Naive B cell (primary cell): ENCODE measurements at regions not wholly inside any gene's neighbourhood (a gene's known extent, or its start where the extent isn't known, plus 50 kb on each side); places are given as distances from the start of the nearest gene placed in this dataset.

ENCODE experiments used
- ATAC-seq, 2 donors: fragments of 150-1000 bp; cut with Tn5 transposase; 2 replicates each; pipeline ENCODE4 v1.10.0; 2021; ENCODE audit warnings: low read depth in 2 of 2, mild to moderate bottlenecking in 2 of 2, moderate library complexity in 2 of 2
- DNase-seq: peaks from one replicate; pipeline ENCODE4 v3.0.0; 2022
- H3K27ac Mint-ChIP-seq, 6 donors: one replicate each; pipeline ENCODE4 v1.8.0; 2020 to 2022; ENCODE audit warnings: mild to moderate bottlenecking in 6 of 6, mixed read lengths in 6 of 6, moderate library complexity in 5 of 6, inconsistent platforms in 2 of 6
- H3K27me3 Mint-ChIP-seq, 3 donors: one replicate each; pipeline ENCODE4 v1.8.0; 2021 to 2022; ENCODE audit warnings: mixed read lengths in 3 of 3, mild to moderate bottlenecking in 1 of 3
- H3K36me3 Mint-ChIP-seq, 2 donors: one replicate each; pipeline ENCODE4 v1.8.0; 2020 to 2022; ENCODE audit warnings: mixed read lengths in 2 of 2, inconsistent platforms in 1 of 2, mild to moderate bottlenecking in 1 of 2
- H3K4me1 Mint-ChIP-seq, 3 donors: one replicate each; pipeline ENCODE4 v1.8.0; 2020 to 2022; ENCODE audit warnings: mixed read lengths in 3 of 3, inconsistent platforms in 1 of 3, mild to moderate bottlenecking in 1 of 3, moderate library complexity in 1 of 3
- H3K4me3 Mint-ChIP-seq, 8 donors: one replicate each; pipeline ENCODE4 v1.8.0; 2020 to 2022; ENCODE audit warnings: mild to moderate bottlenecking in 8 of 8, mixed read lengths in 8 of 8, moderate library complexity in 8 of 8, inconsistent platforms in 2 of 8
- H3K9me3 Mint-ChIP-seq, 7 donors: one replicate each; pipeline ENCODE4 v1.8.0; 2020 to 2022; ENCODE audit warnings: mixed read lengths in 7 of 7, mild to moderate bottlenecking in 5 of 7, inconsistent platforms in 2 of 7, moderate library complexity in 1 of 7

DNA sequence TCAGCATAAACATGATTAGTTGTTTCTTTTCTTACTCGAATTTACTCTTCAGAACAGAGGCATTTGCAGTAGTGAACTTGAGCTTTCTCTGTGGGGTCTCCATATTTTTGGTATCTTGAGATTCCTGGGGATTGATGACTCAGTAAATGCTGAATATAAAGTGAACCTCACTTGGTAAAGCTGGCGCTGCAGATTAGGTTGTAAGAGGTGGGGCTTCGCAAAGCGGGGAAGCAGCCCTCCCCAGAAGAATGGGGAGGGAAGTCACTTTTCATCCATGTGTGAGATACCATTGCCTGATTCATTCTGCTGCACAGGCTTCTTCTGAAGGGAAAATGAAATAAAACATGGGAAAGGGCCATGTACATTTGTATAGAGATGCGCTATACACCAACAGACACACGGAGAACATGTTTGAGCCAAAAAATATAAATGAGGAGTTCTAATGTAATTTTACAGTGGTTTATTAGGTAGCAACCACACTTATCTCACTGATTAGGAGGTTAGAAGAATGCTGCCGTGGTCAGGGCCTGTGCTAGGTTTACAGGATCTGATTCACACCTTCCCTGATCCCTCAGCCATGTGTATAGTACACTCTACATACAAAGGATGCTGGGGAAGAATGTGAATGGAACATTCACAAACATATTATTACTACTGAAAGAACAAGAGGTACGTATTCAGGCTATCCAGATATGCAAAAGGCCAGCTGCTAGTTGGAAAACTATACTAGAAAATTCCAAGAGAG is 63.5 kb downstream of the DNTTIP2 start:
- peak overlapping the region in 1 of 6 donors; percentile 23 for H3K27ac Mint-ChIP-seq
- H3K9me3 Mint-ChIP-seq: no peaks in the 10 kb centered on the region
- H3K4me3 Mint-ChIP-seq: no peak overlapping the region
- H3K4me1 Mint-ChIP-seq: peaks cover 20 to 22% (median 20%) of the 10 kb centered on the region in 3 donors
- no peaks in the 10 kb centered on the region for H3K36me3 Mint-ChIP-seq
- no peak for DNase-seq
- ATAC-seq: no peak
- no peaks in the 10 kb centered on the region for H3K27me3 Mint-ChIP-seq

- no peak overlapping the region for H3K4me3 Mint-ChIP-seq
- no peaks in the 10 kb centered on the region for H3K27me3 Mint-ChIP-seq
- ATAC-seq: no peak
- no peak overlapping the region for H3K27ac Mint-ChIP-seq
- H3K9me3 Mint-ChIP-seq: no peaks in the 10 kb centered on the region
- no peaks in the 10 kb centered on the region for H3K36me3 Mint-ChIP-seq
- H3K4me1 Mint-ChIP-seq: peaks cover 20 to 22% (median 20%) of the 10 kb centered on the region in 3 donors
- no peak for DNase-seq
Measured at GRCh38 chr1:93814795-93815340, 64.1 kb downstream of the DNTTIP2 start.

DNA sequence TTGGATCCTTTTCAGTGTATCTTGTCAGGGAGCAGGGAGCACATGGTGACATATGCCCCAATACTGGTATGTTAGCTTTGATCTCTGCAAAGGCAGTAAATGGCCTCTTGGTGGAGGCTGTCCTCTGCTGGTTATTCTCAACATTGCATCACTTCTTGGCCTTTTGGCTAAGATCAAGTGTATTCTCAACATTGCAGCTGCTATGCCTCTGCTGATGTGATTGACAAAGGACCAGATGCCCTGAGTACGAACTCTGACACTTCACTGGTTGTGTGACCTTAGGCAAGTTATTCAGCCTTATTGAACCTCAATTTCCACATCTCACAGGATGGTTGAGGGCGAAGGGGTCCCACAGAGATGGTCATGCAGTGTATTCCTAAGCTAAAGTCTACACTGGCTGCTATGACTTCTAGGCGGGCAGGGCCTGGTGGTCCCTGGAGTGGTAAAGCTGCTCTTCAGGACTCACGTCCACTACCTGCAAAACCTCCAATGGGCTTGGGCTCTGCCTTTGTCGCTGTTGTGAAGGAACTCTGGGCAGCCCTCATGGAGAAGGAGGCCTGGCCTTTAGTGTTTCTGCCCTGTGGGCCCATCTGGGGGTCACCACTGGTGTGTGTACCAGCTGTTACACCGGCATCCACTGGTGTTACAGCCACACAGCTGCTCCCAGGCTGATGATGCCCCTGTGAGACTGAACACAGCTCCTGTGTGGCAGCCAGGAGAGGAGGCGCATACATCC is 64.8 kb downstream of the DNTTIP2 start:
- peaks cover 20 to 22% (median 20%) of the 10 kb centered on the region in 3 donors for H3K4me1 Mint-ChIP-seq
- ATAC-seq (peak; percentile 45 to 60), DNase-seq (peak; percentile 55)
- no peak overlapping the region for H3K27ac Mint-ChIP-seq
- H3K27me3 Mint-ChIP-seq: no peaks in the 10 kb centered on the region
- no peaks in the 10 kb centered on the region for H3K36me3 Mint-ChIP-seq
- H3K9me3 Mint-ChIP-seq: no peaks in the 10 kb centered on the region
- no peak overlapping the region for H3K4me3 Mint-ChIP-seq

- DNase-seq (no peak), ATAC-seq (no peak)
- peaks cover 0 to 7% of the 10 kb centered on the region in 2 donors for H3K36me3 Mint-ChIP-seq
- peaks cover 15 to 16% (median 15%) of the 10 kb centered on the region in 3 donors for H3K4me1 Mint-ChIP-seq
- peaks cover 0 to 8% (median 4%) of the 10 kb centered on the region in 7 donors for H3K9me3 Mint-ChIP-seq
- H3K27me3 Mint-ChIP-seq: no peaks in the 10 kb centered on the region
- no peak overlapping the region for H3K27ac Mint-ChIP-seq
- H3K4me3 Mint-ChIP-seq: no peak overlapping the region
Measured at GRCh38 chr1:93813076-93813475, 65.9 kb downstream of the DNTTIP2 start.

DNA sequence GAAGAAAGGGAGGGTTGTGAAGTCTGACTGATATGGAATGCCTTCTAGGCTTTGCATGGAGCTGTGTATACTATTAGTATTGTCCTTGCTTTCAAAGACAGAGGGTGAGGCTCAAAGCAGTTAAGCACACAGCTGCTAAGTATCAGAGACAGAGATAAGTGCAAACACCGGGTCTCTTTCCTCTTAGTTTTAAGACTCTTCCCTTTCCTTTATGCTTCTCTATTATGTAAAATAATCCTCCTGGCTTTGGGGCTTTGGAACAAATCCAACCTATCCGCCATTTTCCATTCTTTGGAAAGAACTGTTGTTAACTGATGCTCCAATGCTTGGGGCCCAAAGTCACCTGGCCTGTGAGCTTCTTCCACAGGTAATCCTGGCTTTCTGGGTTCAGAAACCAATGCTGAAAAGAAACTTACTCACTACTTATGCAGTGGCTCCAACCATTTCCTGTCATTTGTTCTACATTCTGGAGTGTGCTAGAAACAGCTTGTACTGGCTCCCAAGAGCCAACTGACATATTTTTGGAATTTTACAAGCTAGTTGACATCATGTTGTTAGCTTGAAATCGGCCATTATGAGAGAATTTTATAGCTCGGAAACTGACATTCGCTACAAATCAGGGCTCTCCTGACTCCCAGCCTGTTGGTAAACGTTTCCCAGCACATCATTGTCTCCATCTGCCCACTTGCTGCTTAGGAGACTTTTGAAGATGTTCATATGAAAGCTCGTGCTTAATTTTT is 67.5 kb downstream of the DNTTIP2 start:
- peaks cover 4 to 17% (median 9%) of the 10 kb centered on the region in 7 donors for H3K9me3 Mint-ChIP-seq
- H3K36me3 Mint-ChIP-seq: peaks cover 0 to 16% of the 10 kb centered on the region in 2 donors
- H3K27me3 Mint-ChIP-seq: no peaks in the 10 kb centered on the region
- no peak for ATAC-seq
- no peak overlapping the region for H3K4me3 Mint-ChIP-seq
- no peak for DNase-seq
- H3K27ac Mint-ChIP-seq: peak overlapping the region in 2 of 6 donors; percentile 26 to 28
- peaks cover 0 to under 1% (median 0%) of the 10 kb centered on the region in 3 donors for H3K4me1 Mint-ChIP-seq

DNA sequence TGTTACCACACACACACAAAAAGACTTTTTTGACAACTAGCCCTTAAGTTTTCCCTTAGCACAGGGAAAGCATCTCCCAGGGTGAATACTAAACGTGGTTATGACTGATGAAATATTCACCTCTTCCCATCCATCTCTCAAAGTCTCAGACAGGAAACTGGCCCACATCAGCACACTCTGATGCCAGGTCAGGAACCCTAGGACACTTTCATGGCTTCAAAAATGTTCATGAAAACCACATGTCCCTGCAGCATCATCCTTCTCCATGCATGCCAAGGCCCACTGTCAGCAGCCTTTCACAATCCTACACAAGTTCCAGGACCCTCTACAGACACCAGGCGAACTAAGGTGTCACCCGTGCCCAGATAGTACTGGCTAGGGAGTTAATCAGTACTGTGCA is 68.7 kb downstream of the DNTTIP2 start:
- Mint-ChIP-seq H3K4me3 (peak overlapping the region in 1 of 8 donors; percentile 12), H3K27me3 (no peaks in the 10 kb centered on the region), H3K27ac (peak overlapping the region in 1 of 6 donors; percentile 29), H3K4me1 (no peaks in the 10 kb centered on the region), H3K36me3 (peaks cover 0 to 16% of the 10 kb centered on the region in 2 donors), H3K9me3 (peaks cover 6 to 18% (median 9%) of the 10 kb centered on the region in 7 donors)
- DNase-seq (no peak), ATAC-seq (no peak)

GRCh38 chr1:93808871-93809270 is 70.1 kb downstream of the DNTTIP2 start:
- no peak for ATAC-seq
- no peak for DNase-seq
- H3K27ac Mint-ChIP-seq: no peak overlapping the region
- H3K4me1 Mint-ChIP-seq: no peaks in the 10 kb centered on the region
- H3K36me3 Mint-ChIP-seq: peaks cover 0 to 16% of the 10 kb centered on the region in 2 donors
- H3K27me3 Mint-ChIP-seq: no peaks in the 10 kb centered on the region
- H3K4me3 Mint-ChIP-seq: no peak overlapping the region
- peaks cover 6 to 18% (median 9%) of the 10 kb centered on the region in 7 donors for H3K9me3 Mint-ChIP-seq

GRCh38 chr1:93807311-93807930 is 71.6 kb downstream of the DNTTIP2 start:
- DNase-seq (no peak), ATAC-seq (no peak)
- H3K4me3 Mint-ChIP-seq: no peak overlapping the region
- H3K4me1 Mint-ChIP-seq: no peaks in the 10 kb centered on the region
- H3K27me3 Mint-ChIP-seq: no peaks in the 10 kb centered on the region
- H3K27ac Mint-ChIP-seq: no peak overlapping the region
- H3K9me3 Mint-ChIP-seq: peaks cover 6 to 18% (median 9%) of the 10 kb centered on the region in 7 donors
- H3K36me3 Mint-ChIP-seq: peaks cover 0 to 16% of the 10 kb centered on the region in 2 donors

GRCh38 chr1:93805027-93805610 is 73.9 kb downstream of the DNTTIP2 start:
- DNase-seq (no peak), ATAC-seq (no peak)
- H3K4me1 Mint-ChIP-seq: no peaks in the 10 kb centered on the region
- peaks cover 0 to 16% of the 10 kb centered on the region in 2 donors for H3K36me3 Mint-ChIP-seq
- H3K27me3 Mint-ChIP-seq: no peaks in the 10 kb centered on the region
- no peak overlapping the region for H3K27ac Mint-ChIP-seq
- H3K4me3 Mint-ChIP-seq: no peak overlapping the region
- H3K9me3 Mint-ChIP-seq: peaks cover 6 to 18% (median 9%) of the 10 kb centered on the region in 7 donors

- H3K9me3 Mint-ChIP-seq: peaks cover 6 to 18% (median 9%) of the 10 kb centered on the region in 7 donors
- ATAC-seq: no peak
- H3K4me1 Mint-ChIP-seq: no peaks in the 10 kb centered on the region
- no peak for DNase-seq
- no peak overlapping the region for H3K4me3 Mint-ChIP-seq
- H3K27ac Mint-ChIP-seq: no peak overlapping the region
- peaks cover 0 to 16% of the 10 kb centered on the region in 2 donors for H3K36me3 Mint-ChIP-seq
- no peaks in the 10 kb centered on the region for H3K27me3 Mint-ChIP-seq
Measured at GRCh38 chr1:93804412-93804811, 74.6 kb downstream of the DNTTIP2 start.

DNA sequence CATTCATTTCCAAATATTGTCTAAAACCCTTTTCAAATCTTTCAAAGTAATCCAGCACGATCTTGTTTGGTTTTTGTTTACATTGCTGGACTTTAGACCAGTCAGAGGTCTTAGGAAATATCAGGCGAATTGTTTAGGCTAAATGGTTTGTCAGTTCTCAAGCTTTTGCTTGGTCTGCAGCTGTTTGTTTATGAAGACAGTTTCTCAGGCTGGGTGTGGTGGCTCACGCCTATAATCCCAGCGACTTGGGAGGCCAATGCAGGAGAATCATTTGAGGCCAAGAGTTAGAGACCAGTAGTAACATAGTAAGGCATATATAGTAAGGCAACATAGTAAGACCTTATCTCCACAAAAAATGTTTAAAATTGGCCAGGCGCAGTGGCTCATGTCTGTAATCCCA is 77.5 kb downstream of the DNTTIP2 start:
- Mint-ChIP-seq H3K9me3 (peaks cover 0 to 2% (median 0%) of the 10 kb centered on the region in 7 donors), H3K4me1 (no peaks in the 10 kb centered on the region), H3K4me3 (no peak overlapping the region), H3K27me3 (no peaks in the 10 kb centered on the region), H3K27ac (no peak overlapping the region), H3K36me3 (no peaks in the 10 kb centered on the region)
- no peak for DNase-seq
- ATAC-seq: no peak

DNA sequence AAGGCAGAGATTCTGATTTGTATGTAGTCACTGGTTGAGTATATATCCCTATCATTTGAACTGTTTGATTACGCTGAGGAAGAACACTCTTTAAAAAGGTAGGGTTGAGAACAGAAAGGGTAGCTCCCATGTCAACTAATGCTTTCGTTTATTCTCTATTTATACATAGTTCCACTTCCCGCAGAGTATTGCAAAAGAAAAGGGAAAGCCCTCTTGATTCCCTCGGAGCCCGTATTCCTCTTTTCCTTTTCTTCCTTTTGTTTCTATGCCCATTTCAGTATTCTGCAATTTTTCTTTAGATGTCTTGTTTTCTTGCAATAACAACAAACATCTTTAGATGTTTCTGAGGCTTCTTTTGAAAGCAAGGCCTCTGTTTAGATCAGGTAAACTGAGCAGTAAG is 78.2 kb downstream of the DNTTIP2 start:
- no peak overlapping the region for H3K27ac Mint-ChIP-seq
- H3K27me3 Mint-ChIP-seq: no peaks in the 10 kb centered on the region
- no peak for DNase-seq

DNA sequence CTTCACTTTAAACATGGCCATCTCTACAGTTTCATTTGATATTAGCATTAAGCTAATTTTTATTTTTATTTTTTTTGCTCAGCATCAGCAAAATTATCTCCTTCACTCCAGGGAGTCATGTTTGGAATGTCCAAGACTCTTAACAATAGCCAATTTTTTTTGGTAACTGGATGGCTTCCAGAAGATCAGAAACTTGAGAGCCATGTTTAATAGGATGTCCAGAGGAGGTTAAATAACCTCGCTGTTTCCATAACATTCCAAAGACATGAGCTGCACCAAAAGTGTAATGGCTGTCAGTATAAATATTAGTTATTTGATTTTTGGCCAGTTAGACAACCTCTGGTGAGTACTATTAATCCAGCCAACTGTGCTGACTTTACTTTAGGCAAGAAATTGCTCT is 80.7 kb downstream of the DNTTIP2 start:
- Mint-ChIP-seq H3K36me3 (no peaks in the 10 kb centered on the region), H3K27ac (no peak overlapping the region), H3K4me1 (no peaks in the 10 kb centered on the region), H3K4me3 (no peak overlapping the region), H3K27me3 (no peaks in the 10 kb centered on the region), H3K9me3 (no peaks in the 10 kb centered on the region)
- no peak for ATAC-seq
- DNase-seq: no peak

More for the DNA sequence above, 78.2 kb downstream of the DNTTIP2 start:
- Mint-ChIP-seq H3K4me1 (no peaks in the 10 kb centered on the region), H3K36me3 (no peaks in the 10 kb centered on the region), H3K9me3 (peaks cover 0 to 2% (median 0%) of the 10 kb centered on the region in 7 donors), H3K4me3 (no peak overlapping the region)
- ATAC-seq: no peak
